ENCODE measurements at regions not wholly inside any gene's neighbourhood (a gene's known extent, or its start where the extent isn't known, plus 50 kb on each side); places are given as distances from the start of the nearest gene placed in this dataset.

DNA sequence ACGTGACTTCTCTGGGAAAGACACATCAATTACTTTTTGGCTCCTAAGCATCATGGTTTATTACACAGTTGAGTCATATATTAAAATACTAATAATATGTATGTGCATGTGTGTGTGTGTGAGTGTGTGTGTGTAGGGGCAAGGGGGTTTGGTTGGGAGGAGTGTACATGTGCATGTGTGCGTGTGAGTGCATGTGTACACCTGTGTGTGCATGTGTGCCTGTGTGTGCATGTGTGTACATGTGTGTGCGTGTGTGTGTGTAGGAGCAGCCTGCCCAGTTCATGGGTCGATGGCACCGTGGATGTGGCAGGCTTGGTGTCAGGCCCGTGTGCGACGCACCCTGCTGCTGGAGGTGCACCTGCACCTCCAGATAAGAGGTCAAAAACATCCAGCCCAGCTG lies 99.0 kb upstream of the SNTG2 start:
- no peaks in the 10 kb centered on the region for H3K79me2 ChIP-seq (ENCODE audit: insufficient read depth)
- no peak for DNase-seq
- H3K36me3 ChIP-seq (replicated peaks in 1 of 2; ENCODE audit: control insufficient read depth in 1 of 2, insufficient read depth in 2 of 2, low read length in 1 of 2), result no peaks in the 10 kb centered on the region
- 37% methylated on average over 8 of the region's 8 CpGs for WGBS (ENCODE audit: low lambda C conversion rate)
- CTCF ChIA-PET, result interaction anchor here (0.7 kb wide), 1 partner anchor 25 kb away, joined by 3 read pairs; no protein-coding TSS in a partner anchor
- no peak overlapping the region for H3K27ac ChIP-seq (ENCODE audit: low read depth in 2 of 2, low read length in 1 of 2)
- no peak overlapping the region for H3K4me2 ChIP-seq
- H3K9ac ChIP-seq, result no peak overlapping the region
- no peaks in the 10 kb centered on the region for H4K20me1 ChIP-seq (ENCODE audit: insufficient read depth)
- H3F3A ChIP-seq (replicated peaks; ENCODE audit: insufficient read depth), result no peaks in the 10 kb centered on the region
- no peak for TF ChIP-seq CHD2 (IDR thresholded peaks at IDR 0.05; ENCODE audit: low read length, partially characterized antibody)
- H3K9me3 ChIP-seq, result no peaks in the 10 kb centered on the region; the same call in 1 of the 2 replicates
- POLR2A ChIA-PET, result no interaction called here
- no peaks in the 10 kb centered on the region for H3K9me2 ChIP-seq
- peaks cover 0 to 42% of the 10 kb centered on the region in 2 experiments; a peak in 2 of 4 replicates for H3K4me1 ChIP-seq (ENCODE audit: control insufficient read depth in 1 of 2, insufficient read depth in 2 of 2, low read depth in 1 of 2, low read length in 1 of 2)
- H3K4me3 ChIP-seq (ENCODE audit: low read depth in 2 of 2, low read length in 1 of 2), result no peak overlapping the region
- no peaks in the 10 kb centered on the region for H3K27me3 ChIP-seq (ENCODE audit: insufficient read depth)
- no peak overlapping the region for H2AFZ ChIP-seq (ENCODE audit: low read depth)

DNA sequence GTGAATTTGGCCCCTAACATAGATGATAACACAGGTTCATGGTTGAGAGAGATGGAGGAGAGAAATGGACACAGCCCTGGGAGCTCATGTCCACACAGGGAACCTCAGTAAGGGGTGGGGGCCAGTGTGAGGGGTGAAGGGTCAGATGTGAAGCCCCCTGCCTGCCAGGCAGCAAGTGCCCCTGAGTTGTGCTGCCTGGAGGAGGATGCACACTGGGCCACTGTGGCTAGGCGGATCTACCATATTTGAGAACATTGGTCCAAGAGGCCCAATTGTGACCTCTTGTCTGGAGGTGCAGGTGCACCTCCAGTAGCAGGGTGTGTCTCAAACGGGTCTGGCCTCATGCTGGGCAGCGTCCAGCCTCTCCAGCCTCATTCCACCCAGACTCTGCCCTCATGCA lies 99.6 kb upstream of the SNTG2 start:
- WGBS (ENCODE audit: low lambda C conversion rate), result 24% methylated on average over 3 of the region's 3 CpGs
- no peak for DNase-seq
- no peaks in the 10 kb centered on the region for H3K9me2 ChIP-seq
- H3K27ac ChIP-seq (ENCODE audit: low read depth in 2 of 2, low read length in 1 of 2), result no peak overlapping the region
- H3K79me2 ChIP-seq (ENCODE audit: insufficient read depth), result no peaks in the 10 kb centered on the region
- no peaks in the 10 kb centered on the region for H3K27me3 ChIP-seq (ENCODE audit: insufficient read depth)
- H2AFZ ChIP-seq (ENCODE audit: low read depth), result no peak overlapping the region
- TF ChIP-seq SMC3 (IDR thresholded peaks at IDR 0.05; ENCODE audit: low read depth, low read length), result no peak
- TF ChIP-seq GABPA (IDR thresholded peaks at IDR 0.05; ENCODE audit: low read depth), result no peak
- TF ChIP-seq JUND (IDR thresholded peaks at IDR 0.05), result no peak
- TF ChIP-seq, protein P1, sequence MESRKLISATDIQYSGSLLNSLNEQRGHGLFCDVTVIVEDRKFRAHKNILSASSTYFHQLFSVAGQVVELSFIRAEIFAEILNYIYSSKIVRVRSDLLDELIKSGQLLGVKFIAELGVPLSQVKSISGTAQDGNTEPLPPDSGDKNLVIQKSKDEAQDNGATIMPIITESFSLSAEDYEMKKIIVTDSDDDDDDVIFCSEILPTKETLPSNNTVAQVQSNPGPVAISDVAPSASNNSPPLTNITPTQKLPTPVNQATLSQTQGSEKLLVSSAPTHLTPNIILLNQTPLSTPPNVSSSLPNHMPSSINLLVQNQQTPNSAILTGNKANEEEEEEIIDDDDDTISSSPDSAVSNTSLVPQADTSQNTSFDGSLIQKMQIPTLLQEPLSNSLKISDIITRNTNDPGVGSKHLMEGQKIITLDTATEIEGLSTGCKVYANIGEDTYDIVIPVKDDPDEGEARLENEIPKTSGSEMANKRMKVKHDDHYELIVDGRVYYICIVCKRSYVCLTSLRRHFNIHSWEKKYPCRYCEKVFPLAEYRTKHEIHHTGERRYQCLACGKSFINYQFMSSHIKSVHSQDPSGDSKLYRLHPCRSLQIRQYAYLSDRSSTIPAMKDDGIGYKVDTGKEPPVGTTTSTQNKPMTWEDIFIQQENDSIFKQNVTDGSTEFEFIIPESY (IDR thresholded peaks at IDR 0.05; ENCODE audit: borderline replicate concordance, low read depth), result no peak
- no peak for TF ChIP-seq EZH2phosphoT487 (IDR thresholded peaks at IDR 0.05; ENCODE audit: borderline replicate concordance, low read depth)
- TF ChIP-seq, protein P2, sequence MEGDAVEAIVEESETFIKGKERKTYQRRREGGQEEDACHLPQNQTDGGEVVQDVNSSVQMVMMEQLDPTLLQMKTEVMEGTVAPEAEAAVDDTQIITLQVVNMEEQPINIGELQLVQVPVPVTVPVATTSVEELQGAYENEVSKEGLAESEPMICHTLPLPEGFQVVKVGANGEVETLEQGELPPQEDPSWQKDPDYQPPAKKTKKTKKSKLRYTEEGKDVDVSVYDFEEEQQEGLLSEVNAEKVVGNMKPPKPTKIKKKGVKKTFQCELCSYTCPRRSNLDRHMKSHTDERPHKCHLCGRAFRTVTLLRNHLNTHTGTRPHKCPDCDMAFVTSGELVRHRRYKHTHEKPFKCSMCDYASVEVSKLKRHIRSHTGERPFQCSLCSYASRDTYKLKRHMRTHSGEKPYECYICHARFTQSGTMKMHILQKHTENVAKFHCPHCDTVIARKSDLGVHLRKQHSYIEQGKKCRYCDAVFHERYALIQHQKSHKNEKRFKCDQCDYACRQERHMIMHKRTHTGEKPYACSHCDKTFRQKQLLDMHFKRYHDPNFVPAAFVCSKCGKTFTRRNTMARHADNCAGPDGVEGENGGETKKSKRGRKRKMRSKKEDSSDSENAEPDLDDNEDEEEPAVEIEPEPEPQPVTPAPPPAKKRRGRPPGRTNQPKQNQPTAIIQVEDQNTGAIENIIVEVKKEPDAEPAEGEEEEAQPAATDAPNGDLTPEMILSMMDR (IDR thresholded peaks at IDR 0.05), result no peak
- no peaks in the 10 kb centered on the region for H4K20me1 ChIP-seq (ENCODE audit: insufficient read depth)
- H3K36me3 ChIP-seq (replicated peaks in 1 of 2; ENCODE audit: control insufficient read depth in 1 of 2, insufficient read depth in 2 of 2, low read length in 1 of 2), result no peaks in the 10 kb centered on the region
- no peaks in the 10 kb centered on the region; the same call in 1 of the 2 replicates for H3K9me3 ChIP-seq
- H3K4me1 ChIP-seq (ENCODE audit: control insufficient read depth in 1 of 2, insufficient read depth in 2 of 2, low read depth in 1 of 2, low read length in 1 of 2), result peaks cover 0 to 38% of the 10 kb centered on the region in 2 experiments; a peak in 2 of 4 replicates
- no peak overlapping the region for H3K9ac ChIP-seq
- no peak overlapping the region for H3K4me2 ChIP-seq
- ChIA-PET CTCF (no interaction called here), POLR2A (no interaction called here)
- no peak overlapping the region for H3K4me3 ChIP-seq (ENCODE audit: low read depth in 2 of 2, low read length in 1 of 2)
- H3F3A ChIP-seq (replicated peaks; ENCODE audit: insufficient read depth), result no peaks in the 10 kb centered on the region

DNA sequence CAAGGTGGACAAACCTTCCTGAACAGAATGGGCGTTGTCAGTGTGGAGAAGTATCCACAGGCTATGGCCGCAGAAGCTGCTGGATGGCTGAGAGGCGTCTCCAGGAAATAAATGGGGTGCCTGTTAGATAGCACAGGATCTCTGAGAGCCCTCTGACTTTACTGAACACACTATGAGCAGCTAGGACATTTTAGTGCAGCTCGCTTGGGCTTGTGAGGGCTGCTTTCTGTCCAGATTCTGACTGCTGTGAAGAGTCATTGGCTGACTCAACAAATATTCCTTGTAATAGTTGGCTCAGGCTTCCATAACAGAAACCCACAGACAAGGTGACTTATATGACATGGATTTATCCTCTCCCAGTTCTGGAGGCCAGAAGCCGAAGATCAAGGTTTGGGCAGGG lies 100.2 kb upstream of the SNTG2 start:
- Histone ChIP-seq H3F3A (replicated peaks; ENCODE audit: insufficient read depth) (no peaks in the 10 kb centered on the region), H3K4me2 (no peak overlapping the region), H3K79me2 (ENCODE audit: insufficient read depth) (no peaks in the 10 kb centered on the region), H3K27ac (ENCODE audit: low read depth in 2 of 2, low read length in 1 of 2) (no peak overlapping the region), H3K27me3 (ENCODE audit: insufficient read depth) (no peaks in the 10 kb centered on the region), H3K9ac (no peak overlapping the region), H3K9me2 (no peaks in the 10 kb centered on the region), H4K20me1 (ENCODE audit: insufficient read depth) (no peaks in the 10 kb centered on the region), H2AFZ (ENCODE audit: low read depth) (no peak overlapping the region), H3K4me3 (ENCODE audit: low read depth in 2 of 2, low read length in 1 of 2) (no peak overlapping the region), H3K36me3 (replicated peaks in 1 of 2; ENCODE audit: control insufficient read depth in 1 of 2, insufficient read depth in 2 of 2, low read length in 1 of 2) (no peaks in the 10 kb centered on the region), H3K9me3 (no peaks in the 10 kb centered on the region; the same call in 1 of the 2 replicates), H3K4me1 (ENCODE audit: control insufficient read depth in 1 of 2, insufficient read depth in 2 of 2, low read depth in 1 of 2, low read length in 1 of 2) (peaks cover 0 to 43% of the 10 kb centered on the region in 2 experiments; a peak in 2 of 4 replicates)
- no peak for DNase-seq
- TF ChIP-seq, protein P3, sequence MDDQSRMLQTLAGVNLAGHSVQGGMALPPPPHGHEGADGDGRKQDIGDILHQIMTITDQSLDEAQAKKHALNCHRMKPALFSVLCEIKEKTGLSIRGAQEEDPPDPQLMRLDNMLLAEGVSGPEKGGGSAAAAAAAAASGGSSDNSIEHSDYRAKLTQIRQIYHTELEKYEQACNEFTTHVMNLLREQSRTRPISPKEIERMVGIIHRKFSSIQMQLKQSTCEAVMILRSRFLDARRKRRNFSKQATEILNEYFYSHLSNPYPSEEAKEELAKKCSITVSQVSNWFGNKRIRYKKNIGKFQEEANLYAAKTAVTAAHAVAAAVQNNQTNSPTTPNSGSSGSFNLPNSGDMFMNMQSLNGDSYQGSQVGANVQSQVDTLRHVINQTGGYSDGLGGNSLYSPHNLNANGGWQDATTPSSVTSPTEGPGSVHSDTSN (IDR thresholded peaks at IDR 0.05), result no peak
- TF ChIP-seq SMC3 (IDR thresholded peaks at IDR 0.05; ENCODE audit: low read depth, low read length) (no peak), NFIC (IDR thresholded peaks at IDR 0.05; ENCODE audit: borderline replicate concordance) (no peak), RAD21 (IDR thresholded peaks at IDR 0.05; ENCODE audit: low read length) (no peak)
- ChIA-PET POLR2A (no interaction called here), CTCF (no interaction called here)
- WGBS (ENCODE audit: low lambda C conversion rate), result 45% methylated on average over 5 of the region's 5 CpGs
